GM23338 (cell line): ENCODE measurements at regions not wholly inside any gene's neighbourhood (a gene's known extent, or its start where the extent isn't known, plus 50 kb on each side); places are given as distances from the start of the nearest gene placed in this dataset.

Experiments used
- CREB1 ChIP-seq: fragments of 250-450 bp; sonication (Bioruptor Pico); IDR thresholded peaks from 2 replicates; pipeline ENCODE4 v1.5.0; 2020; ENCODE audit warnings: low read depth, mild to moderate bottlenecking, moderate library complexity
- CTCF ChIP-seq, 2 experiments: fragments of 200-600 bp in 1 of 2; sonication (generic) in 1 of 2; conservative IDR thresholded peaks; 2 replicates each; pipeline versions ENCODE4 v1.5.1 to v1.6.1; 2016 to 2017; ENCODE audit warnings: antibody characterized with exemption in 2 of 2, low read depth in 2 of 2, mild to moderate bottlenecking in 2 of 2, moderate library complexity in 1 of 2
- ETS1 ChIP-seq: IDR thresholded peaks from 2 replicates; pipeline ENCODE4 v1.6.1; 2016; ENCODE audit warnings: antibody characterized with exemption
- EZH2 ChIP-seq: fragments of 200-600 bp; sonication (generic); IDR thresholded peaks from one replicate; pipeline ENCODE4 v1.8.0; 2017; ENCODE audit warnings: antibody characterized with exemption, mild to moderate bottlenecking, low read depth; ENCODE audit not compliant: unreplicated experiment
- EZH2phosphoT487 ChIP-seq: fragments of 200-600 bp; sonication (generic); IDR thresholded peaks from one replicate; pipeline ENCODE4 v1.8.1; 2018; ENCODE audit warnings: antibody characterized with exemption; ENCODE audit not compliant: unreplicated experiment
- JUNB ChIP-seq: IDR thresholded peaks from one replicate; pipeline ENCODE4 v1.6.1; 2016; ENCODE audit warnings: antibody characterized with exemption; ENCODE audit not compliant: unreplicated experiment
- NANOG ChIP-seq: IDR thresholded peaks from 2 replicates; pipeline ENCODE4 v1.6.1; 2016; ENCODE audit warnings: antibody characterized with exemption, borderline replicate concordance
- POLR2AphosphoS5 ChIP-seq: IDR thresholded peaks from 2 replicates; pipeline ENCODE4 v1.6.1; 2016; ENCODE audit warnings: antibody characterized with exemption, low read depth
- REST ChIP-seq: IDR thresholded peaks from one replicate; pipeline ENCODE4 v1.6.1; 2018; ENCODE audit warnings: antibody characterized with exemption; ENCODE audit not compliant: unreplicated experiment
- STAT1 ChIP-seq: IDR thresholded peaks from one replicate; pipeline ENCODE4 v1.6.1; 2016; ENCODE audit warnings: antibody characterized with exemption; ENCODE audit not compliant: unreplicated experiment
- ZNF114 ChIP-seq: fragments of 250-450 bp; sonication (Bioruptor Pico); IDR thresholded peaks from 2 replicates; pipeline ENCODE4 v1.5.0; 2020; ENCODE audit warnings: mild to moderate bottlenecking, moderate library complexity
- ZNF331 ChIP-seq: fragments of 250-450 bp; sonication (Bioruptor Pico); IDR thresholded peaks from 2 replicates; pipeline ENCODE4 v1.5.0; 2020; ENCODE audit warnings: low read depth, mild to moderate bottlenecking, moderate library complexity

GRCh38 chr14:62329427-62329826 lies 567.2 kb downstream of the SNAPC1 start:
- TF ChIP-seq REST (no peak), CTCF (conservative IDR thresholded peaks at IDR 0.05; ENCODE audit: low read depth in 2 of 2) (no peak), ZNF114 (CRISPR knock-in tag) (no peak), EZH2 (no peak), EZH2phosphoT487 (no peak), POLR2AphosphoS5 (no peak), ZNF331 (CRISPR knock-in tag) (no peak), NANOG (no peak), CREB1 (CRISPR knock-in tag) (no peak), JUNB (no peak), ETS1 (no peak), STAT1 (no peak)
